LNCaP clone FGC (cell line): ENCODE measurements at regions not wholly inside any gene's neighbourhood (a gene's known extent, or its start where the extent isn't known, plus 50 kb on each side); places are given as distances from the start of the nearest gene placed in this dataset.

Experiments
- DNase-seq: peaks from one replicate; pipeline ENCODE4 v3.0.0-alpha.2; 2011; ENCODE audit warnings: low read depth
- H3K4me3 ChIP-seq: 2 replicates; pipeline ENCODE4 v1.5.1; 2011; ENCODE audit warnings: mild to moderate bottlenecking, low read depth, low read length, control low read depth
- TF ChIP-seq, protein P1 (sequence below): IDR thresholded peaks from 2 replicates; pipeline ENCODE4 v1.5.1; 2012; ENCODE audit warnings: mild to moderate bottlenecking; ENCODE audit not compliant: control insufficient read depth, insufficient read depth; ENCODE audit errors: extremely low read depth

DNA sequence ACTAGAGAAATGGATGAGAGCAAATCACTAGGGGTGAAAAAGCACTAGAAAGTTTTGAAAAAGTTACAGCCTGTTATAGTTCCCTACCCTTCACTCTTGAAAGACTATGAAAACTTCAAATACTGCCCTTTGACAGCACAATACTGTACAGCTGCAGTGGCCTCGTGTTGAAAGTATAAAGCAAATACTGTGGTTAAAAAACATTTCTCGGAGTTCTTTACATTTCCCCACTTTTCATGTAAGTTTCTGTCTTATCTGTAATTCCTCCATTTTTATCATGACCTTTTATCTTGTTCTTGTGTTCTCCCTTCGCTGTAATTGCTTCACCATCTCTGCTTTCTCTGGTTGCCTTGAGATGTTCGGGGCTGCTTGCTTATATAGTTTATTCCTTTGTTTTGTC, 423.8 kb upstream of the CFAP20DC start:
- no peak for DNase-seq
- TF ChIP-seq, protein P1, sequence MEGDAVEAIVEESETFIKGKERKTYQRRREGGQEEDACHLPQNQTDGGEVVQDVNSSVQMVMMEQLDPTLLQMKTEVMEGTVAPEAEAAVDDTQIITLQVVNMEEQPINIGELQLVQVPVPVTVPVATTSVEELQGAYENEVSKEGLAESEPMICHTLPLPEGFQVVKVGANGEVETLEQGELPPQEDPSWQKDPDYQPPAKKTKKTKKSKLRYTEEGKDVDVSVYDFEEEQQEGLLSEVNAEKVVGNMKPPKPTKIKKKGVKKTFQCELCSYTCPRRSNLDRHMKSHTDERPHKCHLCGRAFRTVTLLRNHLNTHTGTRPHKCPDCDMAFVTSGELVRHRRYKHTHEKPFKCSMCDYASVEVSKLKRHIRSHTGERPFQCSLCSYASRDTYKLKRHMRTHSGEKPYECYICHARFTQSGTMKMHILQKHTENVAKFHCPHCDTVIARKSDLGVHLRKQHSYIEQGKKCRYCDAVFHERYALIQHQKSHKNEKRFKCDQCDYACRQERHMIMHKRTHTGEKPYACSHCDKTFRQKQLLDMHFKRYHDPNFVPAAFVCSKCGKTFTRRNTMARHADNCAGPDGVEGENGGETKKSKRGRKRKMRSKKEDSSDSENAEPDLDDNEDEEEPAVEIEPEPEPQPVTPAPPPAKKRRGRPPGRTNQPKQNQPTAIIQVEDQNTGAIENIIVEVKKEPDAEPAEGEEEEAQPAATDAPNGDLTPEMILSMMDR, result no peak
- no peak overlapping the region for H3K4me3 ChIP-seq

DNA sequence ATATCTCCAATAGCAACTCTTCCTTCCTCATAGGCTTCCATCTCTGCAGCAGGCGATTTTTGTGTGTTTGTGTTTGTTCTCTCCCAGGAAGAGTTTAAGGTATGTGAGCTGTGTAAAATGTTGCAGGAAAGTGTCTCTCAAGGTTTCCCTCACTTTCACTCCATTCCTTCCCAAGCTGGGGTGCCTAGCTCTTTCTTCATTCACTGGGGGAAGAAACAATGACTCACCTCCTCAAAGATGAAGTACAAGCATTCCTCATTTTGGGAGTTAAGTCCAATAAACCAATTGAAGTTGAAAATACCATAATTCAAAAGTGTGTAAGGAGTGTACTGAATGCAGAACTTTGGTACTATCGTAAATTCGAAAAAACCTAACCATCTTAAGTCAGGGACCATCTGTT, 422.7 kb upstream of the CFAP20DC start:
- DNase-seq, result no peak
- no peak overlapping the region for H3K4me3 ChIP-seq
- TF ChIP-seq, protein P1, result no peak

DNA sequence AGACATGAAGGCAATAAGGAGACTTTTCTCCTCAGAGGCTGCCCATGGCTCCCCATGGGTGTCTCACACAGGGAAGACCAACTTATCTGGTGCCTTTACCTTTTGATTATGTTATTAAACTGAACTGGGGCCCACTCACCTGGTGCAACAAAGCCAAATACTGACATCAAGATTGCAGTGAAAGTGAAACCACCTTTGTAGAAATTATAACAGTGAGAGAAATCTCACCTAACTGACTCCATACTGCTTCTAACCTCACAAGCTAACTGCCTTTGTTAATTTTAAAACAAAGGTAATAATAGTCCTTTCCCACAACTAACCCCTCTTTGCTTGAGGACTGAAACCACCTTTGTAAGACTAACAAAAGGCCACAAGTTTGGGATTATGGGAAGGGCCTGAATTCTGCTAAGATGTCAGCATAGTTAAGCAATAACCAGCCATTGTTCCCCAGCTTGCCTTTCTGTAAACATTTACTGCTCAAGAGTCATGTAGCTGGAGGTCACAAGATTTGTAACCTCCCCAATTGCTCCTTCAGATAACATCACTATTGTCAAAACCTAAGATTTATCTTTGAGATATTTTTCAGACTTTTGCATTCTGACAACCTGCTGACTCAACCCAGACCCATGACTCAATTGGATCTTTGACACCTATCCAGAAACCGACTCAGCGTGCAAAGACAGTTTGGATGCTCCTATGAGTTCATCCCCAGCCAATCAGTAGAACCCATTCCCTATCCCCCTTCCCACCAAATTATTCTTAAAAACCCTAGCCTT, 420.3 kb upstream of the CFAP20DC start:
- H3K4me3 ChIP-seq, result no peak overlapping the region
- no peak for DNase-seq
- TF ChIP-seq, protein P1, result no peak

DNA sequence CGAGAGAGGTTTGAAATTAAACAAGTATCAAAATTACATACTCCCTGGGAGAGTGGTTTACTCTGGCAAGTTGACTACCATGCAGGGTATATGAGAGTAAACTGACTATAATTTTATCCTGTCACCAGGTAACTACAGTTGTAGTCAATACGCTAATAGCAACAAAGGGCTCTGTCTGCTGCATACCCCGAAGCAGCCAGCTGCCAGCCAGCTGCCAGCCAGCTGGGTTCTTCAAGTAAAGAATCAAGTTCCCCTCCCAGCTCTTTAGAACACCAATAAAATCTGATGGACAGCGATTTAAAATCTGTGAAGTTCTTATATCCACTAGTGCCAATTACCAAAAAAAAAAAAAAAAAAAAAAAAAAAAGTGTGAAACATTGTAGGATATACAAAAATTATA, 417.7 kb upstream of the CFAP20DC start:
- TF ChIP-seq, protein P1, result no peak
- no peak for DNase-seq
- H3K4me3 ChIP-seq, result no peak overlapping the region

DNA sequence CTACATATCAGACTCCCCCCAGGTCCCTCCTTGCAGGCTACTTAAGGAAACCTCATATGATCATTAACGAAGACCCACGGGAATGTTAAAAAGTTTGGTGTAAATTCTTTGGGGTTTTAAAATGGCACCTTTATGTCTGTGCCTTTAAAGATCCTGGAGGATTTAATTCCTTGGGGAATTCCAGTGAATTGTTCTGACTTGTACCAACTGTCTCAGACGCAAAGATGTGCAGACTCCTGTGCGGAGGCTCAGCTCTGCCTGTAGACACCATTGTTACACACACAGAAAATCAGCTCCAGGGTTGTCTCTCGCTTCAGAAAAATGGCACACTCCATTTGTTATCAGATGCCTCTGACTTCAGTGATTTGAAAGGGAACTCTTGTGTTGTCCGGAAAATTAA, 414.4 kb upstream of the CFAP20DC start:
- no peak overlapping the region for H3K4me3 ChIP-seq
- no peak for DNase-seq
- TF ChIP-seq, protein P1, result no peak

DNA sequence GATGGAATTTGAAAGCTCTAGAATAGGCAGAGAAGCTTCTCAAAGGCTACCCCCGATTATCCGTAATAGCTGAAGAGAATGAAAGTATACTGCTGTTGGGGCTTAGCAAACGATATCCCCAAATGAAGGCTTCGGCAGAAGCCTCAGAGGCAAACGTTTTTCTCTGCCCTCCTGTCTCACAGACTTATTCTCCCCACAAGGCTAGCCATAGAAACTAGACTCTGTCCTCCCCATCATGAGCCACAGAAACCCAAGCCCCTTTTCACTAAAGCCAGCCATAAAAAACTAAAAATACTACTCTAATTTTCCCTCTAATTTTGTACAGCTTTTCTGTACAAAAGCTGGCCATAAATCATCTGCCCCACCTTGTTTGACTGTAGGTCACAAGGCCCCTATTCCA, 413.4 kb upstream of the CFAP20DC start:
- TF ChIP-seq, protein P1, result no peak
- no peak for DNase-seq
- no peak overlapping the region for H3K4me3 ChIP-seq

DNA sequence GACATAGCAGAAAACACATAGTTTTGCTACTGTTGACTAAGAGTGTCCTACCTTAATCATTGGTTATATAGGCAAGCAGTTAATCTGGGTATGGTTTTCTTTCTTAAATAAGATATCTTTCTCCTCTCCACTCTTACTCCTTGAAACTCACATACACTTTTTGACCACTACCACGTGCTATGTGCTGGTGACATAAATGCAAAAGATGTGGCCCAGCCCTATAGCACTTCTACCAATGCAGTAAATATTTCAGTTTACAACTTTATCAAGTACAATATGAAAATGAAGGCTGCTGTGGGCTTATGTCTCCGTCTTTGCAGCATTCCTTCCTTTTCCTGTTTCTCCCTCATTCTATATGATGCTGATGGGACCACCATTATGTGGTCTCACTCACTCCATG, 410.2 kb upstream of the CFAP20DC start:
- H3K4me3 ChIP-seq, result no peak overlapping the region
- DNase-seq, result no peak
- TF ChIP-seq, protein P1, result no peak
